ENCODE measurements at regions not wholly inside any gene's neighbourhood (a gene's known extent, or its start where the extent isn't known, plus 50 kb on each side); places are given as distances from the start of the nearest gene placed in this dataset.

GRCh38 chr1:29758781-29759499 lies 522.6 kb downstream of the PTPRU start:
- H3K4me3 ChIP-seq (IDR thresholded peaks at IDR 0.05; ENCODE audit: insufficient read depth, low read depth, low read length), result no peak overlapping the region
- TF ChIP-seq, protein P1, sequence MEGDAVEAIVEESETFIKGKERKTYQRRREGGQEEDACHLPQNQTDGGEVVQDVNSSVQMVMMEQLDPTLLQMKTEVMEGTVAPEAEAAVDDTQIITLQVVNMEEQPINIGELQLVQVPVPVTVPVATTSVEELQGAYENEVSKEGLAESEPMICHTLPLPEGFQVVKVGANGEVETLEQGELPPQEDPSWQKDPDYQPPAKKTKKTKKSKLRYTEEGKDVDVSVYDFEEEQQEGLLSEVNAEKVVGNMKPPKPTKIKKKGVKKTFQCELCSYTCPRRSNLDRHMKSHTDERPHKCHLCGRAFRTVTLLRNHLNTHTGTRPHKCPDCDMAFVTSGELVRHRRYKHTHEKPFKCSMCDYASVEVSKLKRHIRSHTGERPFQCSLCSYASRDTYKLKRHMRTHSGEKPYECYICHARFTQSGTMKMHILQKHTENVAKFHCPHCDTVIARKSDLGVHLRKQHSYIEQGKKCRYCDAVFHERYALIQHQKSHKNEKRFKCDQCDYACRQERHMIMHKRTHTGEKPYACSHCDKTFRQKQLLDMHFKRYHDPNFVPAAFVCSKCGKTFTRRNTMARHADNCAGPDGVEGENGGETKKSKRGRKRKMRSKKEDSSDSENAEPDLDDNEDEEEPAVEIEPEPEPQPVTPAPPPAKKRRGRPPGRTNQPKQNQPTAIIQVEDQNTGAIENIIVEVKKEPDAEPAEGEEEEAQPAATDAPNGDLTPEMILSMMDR (conservative IDR thresholded peaks at IDR 0.05; ENCODE audit: low read depth, low read length), result no peak
- no peaks in the 10 kb centered on the region for H4K20me1 ChIP-seq (ENCODE audit: insufficient read depth)
- H3K27me3 ChIP-seq (ENCODE audit: insufficient read depth, low read depth), result peaks cover 2% of the 10 kb centered on the region; the same call in 1 of the 2 replicates
- H3K9ac ChIP-seq, result no peak overlapping the region
- no peaks in the 10 kb centered on the region for H3K4me1 ChIP-seq (ENCODE audit: low read depth, poor library complexity, severe bottlenecking)
- no peaks in the 10 kb centered on the region for H3K36me3 ChIP-seq (ENCODE audit: insufficient read depth)
- H3K79me2 ChIP-seq (ENCODE audit: insufficient read depth, low read depth), result no peaks in the 10 kb centered on the region
- no peak overlapping the region for H3K27ac ChIP-seq
- H2AFZ ChIP-seq (ENCODE audit: low read depth), result no peak overlapping the region
- H3K4me2 ChIP-seq, result no peak overlapping the region

GRCh38 chr1:29757866-29758780 lies 521.8 kb downstream of the PTPRU start:
- no peaks in the 10 kb centered on the region for H3K4me1 ChIP-seq (ENCODE audit: low read depth, poor library complexity, severe bottlenecking)

GRCh38 chr1:29756901-29757725 lies 520.8 kb downstream of the PTPRU start:
- no peaks in the 10 kb centered on the region for H3K79me2 ChIP-seq (ENCODE audit: insufficient read depth, low read depth)
- no peaks in the 10 kb centered on the region for H3K36me3 ChIP-seq (ENCODE audit: insufficient read depth)
- no peak overlapping the region for H2AFZ ChIP-seq (ENCODE audit: low read depth)
- H3K27me3 ChIP-seq (ENCODE audit: insufficient read depth, low read depth), result peaks cover 2% of the 10 kb centered on the region; the same call in 1 of the 2 replicates
- no peak overlapping the region for H3K4me3 ChIP-seq (IDR thresholded peaks at IDR 0.05; ENCODE audit: insufficient read depth, low read depth, low read length)
- H3K27ac ChIP-seq, result no peak overlapping the region
- H4K20me1 ChIP-seq (ENCODE audit: insufficient read depth), result no peaks in the 10 kb centered on the region
- H3K4me1 ChIP-seq (ENCODE audit: low read depth, poor library complexity, severe bottlenecking), result no peaks in the 10 kb centered on the region
- TF ChIP-seq, protein P1 (conservative IDR thresholded peaks at IDR 0.05; ENCODE audit: low read depth, low read length), result no peak
- no peak overlapping the region for H3K9ac ChIP-seq
- H3K4me2 ChIP-seq, result no peak overlapping the region

More at GRCh38 chr1:29757866-29758780, 521.8 kb downstream of the PTPRU start:
- no peaks in the 10 kb centered on the region for H3K79me2 ChIP-seq (ENCODE audit: insufficient read depth, low read depth)
- H3K36me3 ChIP-seq (ENCODE audit: insufficient read depth), result no peaks in the 10 kb centered on the region
- no peaks in the 10 kb centered on the region for H4K20me1 ChIP-seq (ENCODE audit: insufficient read depth)
- no peak overlapping the region for H3K4me3 ChIP-seq (IDR thresholded peaks at IDR 0.05; ENCODE audit: insufficient read depth, low read depth, low read length)
- peaks cover 2% of the 10 kb centered on the region; the same call in 1 of the 2 replicates for H3K27me3 ChIP-seq (ENCODE audit: insufficient read depth, low read depth)
- H2AFZ ChIP-seq (ENCODE audit: low read depth), result no peak overlapping the region
- H3K27ac ChIP-seq, result no peak overlapping the region
- TF ChIP-seq, protein P1 (conservative IDR thresholded peaks at IDR 0.05; ENCODE audit: low read depth, low read length), result no peak
- no peak overlapping the region for H3K9ac ChIP-seq
- H3K4me2 ChIP-seq, result no peak overlapping the region

DNA sequence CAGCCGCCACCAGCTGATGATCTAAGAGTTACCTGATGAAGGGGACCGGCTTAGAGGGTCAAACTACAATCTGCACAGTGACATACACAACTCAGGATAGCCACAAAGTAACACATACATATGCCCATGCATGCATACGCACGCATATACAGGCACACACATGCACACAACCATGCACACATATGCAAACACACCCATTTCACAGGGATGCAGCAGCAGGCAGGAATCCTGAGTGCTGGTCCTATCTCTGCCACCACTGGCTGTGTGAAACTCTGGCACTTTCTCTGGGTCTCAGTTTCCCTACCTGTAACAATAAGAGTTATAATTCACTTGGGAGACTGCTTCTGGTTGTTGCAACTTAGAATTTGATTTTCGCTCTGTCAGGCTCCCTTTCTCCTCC lies 520.2 kb downstream of the PTPRU start:
- Histone ChIP-seq H3K9ac (no peak overlapping the region), H4K20me1 (ENCODE audit: insufficient read depth) (no peaks in the 10 kb centered on the region), H2AFZ (ENCODE audit: low read depth) (no peak overlapping the region), H3K4me1 (ENCODE audit: low read depth, poor library complexity, severe bottlenecking) (no peaks in the 10 kb centered on the region), H3K79me2 (ENCODE audit: insufficient read depth, low read depth) (no peaks in the 10 kb centered on the region), H3K36me3 (ENCODE audit: insufficient read depth) (no peaks in the 10 kb centered on the region), H3K27me3 (ENCODE audit: insufficient read depth, low read depth) (peaks cover 2% of the 10 kb centered on the region; the same call in 1 of the 2 replicates), H3K4me2 (no peak overlapping the region), H3K27ac (no peak overlapping the region), H3K4me3 (IDR thresholded peaks at IDR 0.05; ENCODE audit: insufficient read depth, low read depth, low read length) (no peak overlapping the region)
- TF ChIP-seq, protein P1 (conservative IDR thresholded peaks at IDR 0.05; ENCODE audit: low read depth, low read length), result no peak

Measured in KMS-11 (cell line).